Esophagus squamous epithelium (tissue), 4 donors: ENCODE measurements at regions not wholly inside any gene's neighbourhood (a gene's known extent, or its start where the extent isn't known, plus 50 kb on each side); places are given as distances from the start of the nearest gene placed in this dataset.

Experiments
- POLR2A ChIP-seq, 4 donors: fragments of 450-650 bp; IDR thresholded peaks; one replicate each; pipeline ENCODE4 v1.6.1; 2017; ENCODE audit warnings: antibody characterized with exemption in 4 of 4, mild to moderate bottlenecking in 4 of 4, moderate library complexity in 3 of 4
- TF ChIP-seq, protein P1 (sequence below), 6 experiments: fragments of 450-650 bp in 4 of 6; fragments of 200-600 bp in 2 of 6; sonication (generic) in 2 of 6; IDR thresholded peaks; one replicate each; pipeline ENCODE4 v1.5.1; 2016 to 2019; ENCODE audit warnings: antibody characterized with exemption in 6 of 6, mild to moderate bottlenecking in 4 of 6, moderate library complexity in 4 of 6

DNA sequence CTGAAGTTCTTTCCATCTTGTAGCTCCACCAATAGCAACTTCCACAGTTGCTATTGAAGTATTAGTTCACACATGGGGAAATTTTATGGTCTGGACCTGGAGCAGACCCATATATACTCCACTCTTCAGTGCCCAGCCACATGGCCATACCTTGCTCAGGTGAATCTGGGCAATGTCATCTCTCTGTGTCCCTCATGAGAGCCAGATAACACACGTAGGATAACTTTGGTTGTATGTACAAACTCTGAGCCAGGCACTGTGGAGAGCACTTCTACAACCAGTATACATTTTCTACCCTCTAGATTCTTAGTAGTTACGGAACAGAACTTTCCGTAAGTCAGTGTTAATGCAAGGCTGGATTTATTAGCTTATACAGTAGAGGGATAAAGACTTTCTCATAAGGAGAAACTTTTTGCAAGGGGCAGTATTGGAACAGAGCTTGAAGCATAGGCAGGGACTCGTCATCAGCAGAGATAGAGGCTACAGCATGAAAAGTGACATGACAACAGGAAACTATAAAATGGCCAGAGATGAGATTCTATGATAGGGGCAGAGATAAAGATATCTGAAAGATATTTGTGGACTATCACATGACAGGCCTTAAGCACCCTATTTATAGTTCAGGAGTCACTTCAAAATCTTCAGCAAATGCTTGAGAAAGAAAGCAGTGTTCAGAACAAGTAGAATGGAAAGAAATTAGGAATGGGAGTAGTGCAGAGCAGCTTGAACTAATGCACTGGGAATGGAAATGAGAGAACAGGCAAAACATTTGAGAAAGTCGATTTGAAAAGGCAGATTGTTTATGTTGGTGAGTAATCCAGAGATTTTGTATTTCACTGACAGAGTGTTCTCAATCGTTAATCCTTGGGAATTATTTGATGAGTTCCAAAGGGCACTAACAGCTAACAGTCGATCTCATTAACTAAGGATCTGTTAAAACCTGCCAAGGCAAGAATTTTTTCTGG lies 481.8 kb downstream of the USP25 start:
- TF ChIP-seq, protein P1, sequence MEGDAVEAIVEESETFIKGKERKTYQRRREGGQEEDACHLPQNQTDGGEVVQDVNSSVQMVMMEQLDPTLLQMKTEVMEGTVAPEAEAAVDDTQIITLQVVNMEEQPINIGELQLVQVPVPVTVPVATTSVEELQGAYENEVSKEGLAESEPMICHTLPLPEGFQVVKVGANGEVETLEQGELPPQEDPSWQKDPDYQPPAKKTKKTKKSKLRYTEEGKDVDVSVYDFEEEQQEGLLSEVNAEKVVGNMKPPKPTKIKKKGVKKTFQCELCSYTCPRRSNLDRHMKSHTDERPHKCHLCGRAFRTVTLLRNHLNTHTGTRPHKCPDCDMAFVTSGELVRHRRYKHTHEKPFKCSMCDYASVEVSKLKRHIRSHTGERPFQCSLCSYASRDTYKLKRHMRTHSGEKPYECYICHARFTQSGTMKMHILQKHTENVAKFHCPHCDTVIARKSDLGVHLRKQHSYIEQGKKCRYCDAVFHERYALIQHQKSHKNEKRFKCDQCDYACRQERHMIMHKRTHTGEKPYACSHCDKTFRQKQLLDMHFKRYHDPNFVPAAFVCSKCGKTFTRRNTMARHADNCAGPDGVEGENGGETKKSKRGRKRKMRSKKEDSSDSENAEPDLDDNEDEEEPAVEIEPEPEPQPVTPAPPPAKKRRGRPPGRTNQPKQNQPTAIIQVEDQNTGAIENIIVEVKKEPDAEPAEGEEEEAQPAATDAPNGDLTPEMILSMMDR (IDR thresholded peaks at IDR 0.05), result no peak
- TF ChIP-seq POLR2A (IDR thresholded peaks at IDR 0.05), result no peak
